GM23248 (cell line): ENCODE measurements at regions not wholly inside any gene's neighbourhood (a gene's known extent, or its start where the extent isn't known, plus 50 kb on each side); places are given as distances from the start of the nearest gene placed in this dataset.

ENCODE experiments used
- DNase-seq: peaks from one replicate; pipeline ENCODE4 v3.0.0-alpha.2; 2015
- H2AFZ ChIP-seq: fragments of 200-600 bp; sonication (generic); 2 replicates; pipeline ENCODE4 v1.6.1; 2016; ENCODE audit warnings: antibody characterized with exemption
- H3F3A ChIP-seq: fragments of 200-600 bp; sonication (generic); 2 replicates; pipeline ENCODE4 v1.6.1; 2016; ENCODE audit warnings: mild to moderate bottlenecking, antibody characterized with exemption, mixed run types; ENCODE audit not compliant: insufficient read depth
- H3K27ac ChIP-seq: fragments of 200-600 bp; sonication (generic); 2 replicates; pipeline ENCODE4 v1.5.1; 2016; ENCODE audit warnings: mild to moderate bottlenecking
- H3K27me3 ChIP-seq: fragments of 200-600 bp; sonication (generic); replicated peaks from 2 replicates; pipeline ENCODE4 v1.6.1; 2016; ENCODE audit warnings: mild to moderate bottlenecking; ENCODE audit not compliant: insufficient read depth
- H3K36me3 ChIP-seq: fragments of 200-600 bp; sonication (generic); 2 replicates; pipeline ENCODE4 v1.6.1; 2016; ENCODE audit warnings: low read depth, mild to moderate bottlenecking
- H3K4me1 ChIP-seq: fragments of 200-600 bp; sonication (generic); 2 replicates; pipeline ENCODE4 v1.6.1; 2016; ENCODE audit warnings: mild to moderate bottlenecking; ENCODE audit not compliant: insufficient read depth
- H3K4me2 ChIP-seq: fragments of 200-600 bp; sonication (generic); one replicate; pipeline ENCODE4 v1.6.1; 2016; ENCODE audit warnings: mild to moderate bottlenecking; ENCODE audit not compliant: unreplicated experiment
- H3K4me3 ChIP-seq: fragments of 200-600 bp; sonication (generic); 2 replicates; pipeline ENCODE4 v1.5.1; 2016; ENCODE audit warnings: mild to moderate bottlenecking
- H3K79me2 ChIP-seq: fragments of 200-600 bp; sonication (generic); 2 replicates; pipeline ENCODE4 v1.6.1; 2016; ENCODE audit warnings: mild to moderate bottlenecking; ENCODE audit not compliant: insufficient read depth
- H3K9ac ChIP-seq: fragments of 200-600 bp; sonication (generic); 2 replicates; pipeline ENCODE4 v1.6.1; 2016; ENCODE audit warnings: mild to moderate bottlenecking
- H3K9me2 ChIP-seq: fragments of 200-600 bp; sonication (generic); 2 replicates; pipeline ENCODE4 v1.6.1; 2016; ENCODE audit warnings: mixed run types, mild to moderate bottlenecking, moderate library complexity; ENCODE audit not compliant: insufficient read depth
- H3K9me3 ChIP-seq: fragments of 200-600 bp; sonication (generic); one replicate; pipeline ENCODE4 v1.6.1; 2017; ENCODE audit warnings: low read depth
- H4K20me1 ChIP-seq: fragments of 200-600 bp; sonication (generic); 2 replicates; pipeline ENCODE4 v1.6.0; 2016; ENCODE audit not compliant: insufficient read depth
- EZH2 ChIP-seq: fragments of 200-600 bp; sonication (generic); IDR thresholded peaks from 2 replicates; pipeline ENCODE4 v1.6.1; 2018; ENCODE audit warnings: antibody characterized with exemption, mild to moderate bottlenecking; ENCODE audit not compliant: insufficient read depth, poor library complexity, severe bottlenecking
- EZH2phosphoT487 ChIP-seq: fragments of 200-600 bp; sonication (generic); IDR thresholded peaks from 2 replicates; pipeline ENCODE4 v1.6.1; 2018; ENCODE audit warnings: antibody characterized with exemption, moderate library complexity, mild to moderate bottlenecking, low read depth; ENCODE audit not compliant: insufficient read depth
- WGBS, 2 experiments: methylation state at CpG; one replicate each; pipeline ENCODE4 v1.1.6; 2015 to 2017; ENCODE audit warnings: low lambda C conversion rate in 2 of 2, low coverage in 1 of 2; ENCODE audit errors: missing lambda C conversion rate in 2 of 2; 5-methylcytosine and 5-hydroxymethylcytosine counted together
- in situ Hi-C: fragments of 300-500 bp; cut with MboI; formaldehyde crosslinking; loops from 2 replicates; pipeline ENCODE4 v1.15.0; 2020

DNA sequence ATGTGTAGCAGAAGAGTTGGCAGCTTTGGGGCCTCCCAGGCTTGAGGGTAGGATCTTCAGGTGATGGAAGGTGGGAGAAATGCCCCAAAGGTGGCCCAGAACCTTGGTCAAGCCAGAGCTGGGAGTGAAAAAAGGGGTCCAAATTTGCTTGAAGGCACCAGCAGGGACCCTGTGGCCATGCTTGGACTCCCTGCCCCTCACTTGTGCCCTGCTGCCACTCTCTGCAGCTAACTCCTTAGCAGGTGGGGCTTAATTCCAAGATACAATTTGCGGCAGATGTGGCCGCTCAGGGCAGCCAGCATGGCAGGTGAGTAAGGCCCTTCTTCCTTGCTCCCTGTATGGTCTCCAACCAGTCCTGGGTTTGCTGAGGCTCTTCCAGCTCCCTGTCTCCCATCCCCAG, 51.3 kb upstream of the ADRA1D start:
- Histone ChIP-seq H3K4me2 (no peak overlapping the region), H3K9me2 (no peaks in the 10 kb centered on the region), H3K4me3 (no peak overlapping the region), H2AFZ (no peak overlapping the region), H3K9me3 (no peaks in the 10 kb centered on the region), H3K9ac (no peak overlapping the region), H4K20me1 (no peaks in the 10 kb centered on the region), H3K27ac (no peak overlapping the region), H3K36me3 (no peaks in the 10 kb centered on the region), H3K79me2 (no peaks in the 10 kb centered on the region), H3K4me1 (peaks cover 24% of the 10 kb centered on the region), H3K27me3 (no peaks in the 10 kb centered on the region), H3F3A (peaks cover 11% of the 10 kb centered on the region; the same call in 1 of the 2 replicates)
- in situ Hi-C loops: no loop called here
- DNase-seq: no peak
- no peak for TF ChIP-seq EZH2
- TF ChIP-seq EZH2phosphoT487: no peak
- 92 to 100% methylated on average over 2 of the region's 2 CpGs for WGBS, 2 experiments

DNA sequence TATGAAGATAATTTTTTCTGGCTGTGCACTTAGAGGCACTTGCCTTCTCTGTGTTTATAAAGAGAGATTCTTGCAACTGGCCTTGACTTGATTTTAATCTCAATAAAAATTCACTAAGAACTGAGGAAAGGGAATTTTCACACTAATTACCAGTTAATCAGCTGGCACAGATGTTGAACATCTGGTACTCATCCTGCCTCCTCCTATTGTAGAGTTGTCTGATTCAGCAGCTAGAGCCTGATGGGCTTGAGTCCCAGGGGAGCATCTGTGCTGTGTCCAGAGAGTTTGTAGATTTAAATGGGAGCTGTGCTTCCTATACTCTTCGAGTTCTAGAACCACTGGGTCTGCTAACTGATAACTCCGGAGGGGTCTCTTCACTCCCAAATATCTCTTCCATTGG, 50.7 kb upstream of the ADRA1D start:
- no peak overlapping the region for H3K9ac ChIP-seq
- TF ChIP-seq EZH2phosphoT487 (no peak), EZH2 (no peak)
- in situ Hi-C loops: no loop called here
- no peaks in the 10 kb centered on the region for H4K20me1 ChIP-seq
- no peak overlapping the region for H3K4me2 ChIP-seq
- peak; percentile 79 for DNase-seq
- no peaks in the 10 kb centered on the region for H3K9me3 ChIP-seq
- H3K36me3 ChIP-seq: no peaks in the 10 kb centered on the region
- H3F3A ChIP-seq: peaks cover 11% of the 10 kb centered on the region; the same call in 1 of the 2 replicates
- H3K27me3 ChIP-seq: no peaks in the 10 kb centered on the region
- WGBS, 2 experiments: 21 to 33% methylated on average over 2 of the region's 2 CpGs
- H3K4me3 ChIP-seq: no peak overlapping the region
- H2AFZ ChIP-seq: no peak overlapping the region
- H3K79me2 ChIP-seq: no peaks in the 10 kb centered on the region
- peaks cover 24% of the 10 kb centered on the region for H3K4me1 ChIP-seq
- H3K27ac ChIP-seq: no peak overlapping the region
- H3K9me2 ChIP-seq: no peaks in the 10 kb centered on the region

DNA sequence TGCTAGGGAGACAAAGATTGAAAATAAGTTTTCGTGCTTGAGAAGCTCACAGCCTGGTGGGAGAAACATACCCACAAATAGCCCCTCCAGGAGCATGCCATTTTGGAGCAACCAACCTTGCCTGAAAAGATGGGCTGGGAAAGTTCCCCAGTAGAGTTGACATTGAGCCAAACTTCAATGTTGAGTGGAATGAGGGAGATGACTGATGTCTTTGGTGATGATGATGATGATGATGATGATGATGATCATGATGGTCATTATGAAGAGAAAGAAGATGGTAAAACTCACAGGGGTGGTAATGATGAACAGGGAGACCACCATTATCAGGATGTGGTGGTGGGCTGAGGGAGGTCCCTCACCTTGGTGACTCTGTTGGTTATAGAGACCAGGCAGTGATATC, 50.1 kb upstream of the ADRA1D start:
- no peak overlapping the region for H2AFZ ChIP-seq
- no peak overlapping the region for H3K9ac ChIP-seq
- H3K36me3 ChIP-seq: no peaks in the 10 kb centered on the region
- no peak overlapping the region for H3K4me2 ChIP-seq
- H3K79me2 ChIP-seq: no peaks in the 10 kb centered on the region
- in situ Hi-C loops: no loop called here
- H3K27me3 ChIP-seq: no peaks in the 10 kb centered on the region
- H3F3A ChIP-seq: peaks cover 11% of the 10 kb centered on the region; the same call in 1 of the 2 replicates
- no peaks in the 10 kb centered on the region for H4K20me1 ChIP-seq
- no peaks in the 10 kb centered on the region for H3K9me3 ChIP-seq
- H3K4me1 ChIP-seq: peaks cover 24% of the 10 kb centered on the region
- no peak for TF ChIP-seq EZH2phosphoT487
- TF ChIP-seq EZH2: no peak
- WGBS, 2 experiments: 88 to 95% methylated on average over 1 of the region's 1 CpG
- H3K27ac ChIP-seq: no peak overlapping the region
- no peak for DNase-seq
- no peaks in the 10 kb centered on the region for H3K9me2 ChIP-seq
- no peak overlapping the region for H3K4me3 ChIP-seq
